Smooth muscle cell (in vitro differentiated cells): ENCODE measurements at regions not wholly inside any gene's neighbourhood (a gene's known extent, or its start where the extent isn't known, plus 50 kb on each side); places are given as distances from the start of the nearest gene placed in this dataset.
A peak's percentile ranks its signal among the peaks of the same experiment; 100 is the strongest.

Experiments
- DNase-seq: peaks from one replicate; lab custom pipeline; 2025; ENCODE audit not compliant: unreplicated experiment; lab: John Stamatoyannopoulos, UW
- H2AFZ ChIP-seq: fragments of 200-600 bp; sonication (generic); 2 replicates; pipeline ENCODE4 v1.6.0; 2016; ENCODE audit warnings: antibody characterized with exemption, low read depth, mild to moderate bottlenecking
- H3F3A ChIP-seq: fragments of 200-600 bp; sonication (generic); 2 replicates; pipeline ENCODE4 v1.6.0; 2017; ENCODE audit warnings: antibody characterized with exemption, low read depth
- H3K27ac ChIP-seq: fragments of 200-600 bp; sonication (generic); 2 replicates; pipeline ENCODE4 v1.5.1; 2016; ENCODE audit warnings: low read depth, mild to moderate bottlenecking
- H3K27me3 ChIP-seq: fragments of 200-600 bp; sonication (generic); 2 replicates; pipeline ENCODE4 v1.6.1; 2016; ENCODE audit warnings: low read depth, mild to moderate bottlenecking
- H3K36me3 ChIP-seq: fragments of 200-600 bp; sonication (generic); 2 replicates; pipeline ENCODE4 v1.5.1; 2016; ENCODE audit warnings: low read depth
- H3K4me1 ChIP-seq: fragments of 200-600 bp; sonication (generic); 2 replicates; pipeline ENCODE4 v1.5.1; 2016; ENCODE audit warnings: low read depth
- H3K4me2 ChIP-seq: fragments of 200-600 bp; sonication (generic); 2 replicates; pipeline ENCODE4 v1.6.0; 2016; ENCODE audit warnings: mild to moderate bottlenecking
- H3K4me3 ChIP-seq: fragments of 200-600 bp; sonication (generic); 2 replicates; pipeline ENCODE4 v1.5.1; 2016; ENCODE audit warnings: mild to moderate bottlenecking
- H3K79me2 ChIP-seq: fragments of 200-600 bp; sonication (generic); 2 replicates; pipeline ENCODE4 v1.6.0; 2016; ENCODE audit warnings: low read depth, mild to moderate bottlenecking
- H3K9ac ChIP-seq: fragments of 200-600 bp; sonication (generic); 2 replicates; pipeline ENCODE4 v1.6.0; 2016; ENCODE audit warnings: low read depth
- H3K9me3 ChIP-seq: fragments of 200-600 bp; sonication (generic); replicated peaks from 2 replicates; pipeline ENCODE4 v1.5.1; 2016; ENCODE audit warnings: low read depth
- H4K20me1 ChIP-seq: fragments of 200-600 bp; sonication (generic); 2 replicates; pipeline ENCODE4 v1.6.0; 2016; ENCODE audit warnings: low read depth
- CTCF ChIP-seq: fragments of 200-600 bp; sonication (generic); IDR thresholded peaks from 2 replicates; pipeline ENCODE4 v1.5.1; 2017; ENCODE audit warnings: borderline replicate concordance, mild to moderate bottlenecking, antibody characterized with exemption; ENCODE audit not compliant: insufficient read depth, poor library complexity, severe bottlenecking
- WGBS: methylation state at CpG from one replicate; pipeline ENCODE4 v1.1.7; 2016; ENCODE audit warnings: low lambda C conversion rate; 5-methylcytosine and 5-hydroxymethylcytosine counted together

- no peak overlapping the region for H3K9ac ChIP-seq
- peaks cover 41% of the 10 kb centered on the region for H3K27me3 ChIP-seq
- no peak overlapping the region for H3K4me3 ChIP-seq
- no peak overlapping the region for H3K27ac ChIP-seq
- H3K9me3 ChIP-seq, result no peaks in the 10 kb centered on the region
- no peaks in the 10 kb centered on the region for H3K36me3 ChIP-seq
- peak; percentile 23 for TF ChIP-seq CTCF
- H3K79me2 ChIP-seq, result no peaks in the 10 kb centered on the region
- no peak for DNase-seq
- WGBS, result 61% methylated on average over 7 of the region's 7 CpGs
- H3K4me2 ChIP-seq, result no peak overlapping the region
- no peaks in the 10 kb centered on the region for H3F3A ChIP-seq
- H2AFZ ChIP-seq, result no peak overlapping the region
- no peaks in the 10 kb centered on the region for H4K20me1 ChIP-seq
- H3K4me1 ChIP-seq, result no peaks in the 10 kb centered on the region
Measured at GRCh38 chr15:59751552-59752413, 62.7 kb upstream of the BNIP2 start.

DNA sequence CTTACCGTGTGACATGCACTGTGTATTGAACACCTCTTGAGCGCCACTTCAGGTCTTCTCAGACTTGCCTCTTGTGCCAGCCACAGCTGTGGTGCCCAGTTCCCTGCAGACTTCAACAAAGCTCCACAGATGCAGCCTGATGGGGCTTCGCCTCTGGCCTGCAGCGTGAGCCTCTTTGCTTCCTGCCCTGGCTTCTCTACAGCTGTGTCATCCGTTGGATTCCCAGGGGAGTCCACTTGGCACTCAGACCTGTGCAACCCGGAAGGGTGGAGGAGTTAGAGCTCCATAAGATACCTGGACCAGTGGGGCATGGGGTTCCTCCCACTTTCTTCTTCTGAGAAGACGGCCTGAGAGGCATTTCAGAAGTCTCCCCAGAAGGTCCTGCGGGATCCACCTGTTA lies 57.7 kb upstream of the BNIP2 start:
- H3K79me2 ChIP-seq, result no peaks in the 10 kb centered on the region
- no peak overlapping the region for H3K4me3 ChIP-seq
- H3K9ac ChIP-seq, result no peak overlapping the region
- 88% methylated on average over 8 of the region's 8 CpGs for WGBS
- H3K27me3 ChIP-seq, result peaks cover 44% of the 10 kb centered on the region
- H3K36me3 ChIP-seq, result no peaks in the 10 kb centered on the region
- H3K9me3 ChIP-seq, result no peaks in the 10 kb centered on the region
- H2AFZ ChIP-seq, result no peak overlapping the region
- H4K20me1 ChIP-seq, result no peaks in the 10 kb centered on the region
- H3K4me1 ChIP-seq, result no peaks in the 10 kb centered on the region
- no peak overlapping the region for H3K27ac ChIP-seq
- no peaks in the 10 kb centered on the region for H3F3A ChIP-seq
- DNase-seq, result no peak
- H3K4me2 ChIP-seq, result no peak overlapping the region
- no peak for TF ChIP-seq CTCF

GRCh38 chr15:59741274-59741906 lies 52.3 kb upstream of the BNIP2 start:
- Histone ChIP-seq H3K27me3 (peaks cover 13% of the 10 kb centered on the region), H4K20me1 (no peaks in the 10 kb centered on the region), H3K36me3 (no peaks in the 10 kb centered on the region), H3K9ac (no peak overlapping the region), H3K9me3 (no peaks in the 10 kb centered on the region), H3K4me1 (no peaks in the 10 kb centered on the region), H3K4me2 (no peak overlapping the region), H3F3A (no peaks in the 10 kb centered on the region), H3K79me2 (no peaks in the 10 kb centered on the region), H3K27ac (no peak overlapping the region), H3K4me3 (no peak overlapping the region), H2AFZ (no peak overlapping the region)
- 55% methylated on average over 12 of the region's 12 CpGs for WGBS
- DNase-seq, result no peak
- peak; percentile 21 for TF ChIP-seq CTCF
